ENCODE measurements at regions not wholly inside any gene's neighbourhood (a gene's known extent, or its start where the extent isn't known, plus 50 kb on each side); places are given as distances from the start of the nearest gene placed in this dataset.
A peak's percentile ranks its signal among the peaks of the same experiment; 100 is the strongest.

DNA sequence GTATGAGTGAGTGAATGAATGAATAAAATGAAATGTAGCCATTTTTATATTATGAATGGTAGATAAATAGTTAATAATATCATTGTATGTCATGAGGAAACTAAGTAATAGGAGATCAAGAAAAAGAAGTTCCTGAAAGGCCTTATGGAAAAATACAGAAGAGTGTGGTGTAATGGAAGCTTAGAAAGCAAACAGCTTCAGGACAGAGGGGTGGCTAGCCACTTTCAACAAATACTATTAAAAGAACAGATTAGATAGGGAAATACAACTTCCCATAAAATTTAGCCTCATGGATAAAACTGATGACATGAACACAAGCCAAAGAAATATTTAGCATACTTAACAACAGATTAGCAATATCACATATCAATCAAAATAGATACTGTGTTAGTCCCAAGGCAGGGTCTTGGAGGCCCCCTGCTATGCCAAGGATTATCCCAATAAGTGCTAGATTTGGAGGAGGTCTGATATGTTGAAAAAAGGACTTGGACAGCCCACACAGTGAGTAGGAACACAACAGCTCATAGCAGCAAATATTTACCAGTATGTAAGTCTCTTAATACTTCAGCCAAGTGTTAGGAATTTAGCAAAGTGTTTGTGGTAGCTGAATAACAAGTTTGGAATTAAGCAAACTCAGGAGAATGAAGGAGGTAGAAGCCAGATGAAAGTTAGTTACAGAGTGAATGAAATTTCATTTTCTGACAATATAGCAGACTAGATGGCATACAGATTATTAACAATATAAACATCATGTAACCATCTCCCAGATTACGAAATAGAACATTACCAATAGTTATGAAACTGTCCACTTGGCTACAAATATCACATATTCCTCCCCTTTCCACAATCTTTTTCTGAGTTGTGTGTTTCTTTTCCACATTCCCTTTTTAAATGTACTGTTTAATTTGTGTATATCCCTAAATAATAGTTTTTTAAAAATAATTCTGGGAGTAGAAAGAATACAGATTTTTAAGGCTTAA is 1632.0 kb downstream of the PCDH9 start:
- no peaks in the 10 kb centered on the region for H3K79me1 ChIP-seq (ENCODE audit: low read depth in 1 of 2, low read length in 2 of 2)
- no peak overlapping the region for H3K4ac ChIP-seq (ENCODE audit: low read depth, low read length)

More for the DNA sequence above, 1632.0 kb downstream of the PCDH9 start:
- ChIA-PET CTCF (no interaction called here), POLR2A (ENCODE audit: unreplicated experiment) (no interaction called here)
- H3K27me3 ChIP-seq (ENCODE audit: control insufficient read depth, insufficient read depth, low read length): no peaks in the 10 kb centered on the region
- dilution Hi-C loops (cut with HindIII; ENCODE audit: low sequenced_read_pairs, unreplicated experiment) (no loop called here), intact Hi-C loops (cut with micrococcal nuclease) (no loop called here), in situ Hi-C loops (cut with MboI; ENCODE audit: low sequenced_read_pairs) (no loop called here)
- H3K9ac ChIP-seq (ENCODE audit: low read depth, low read length): no peak overlapping the region
- no peak overlapping the region for H2AK5ac ChIP-seq (ENCODE audit: low read depth, low read length)
- ATAC-seq (ENCODE audit: low read depth) (peak; percentile 68), DNase-seq (peak; percentile 63)
- no peaks in the 10 kb centered on the region for H3K9me3 ChIP-seq (ENCODE audit: control insufficient read depth, insufficient read depth, low read length)
- H2BK15ac ChIP-seq (ENCODE audit: low read depth, low read length): no peak overlapping the region
- peak overlapping the region; percentile 56; the same call in 1 of the 2 replicates for H3K4me2 ChIP-seq (ENCODE audit: low read depth, low read length)
- no peak overlapping the region for H4K5ac ChIP-seq (ENCODE audit: low read depth, low read length)
- no peaks in the 10 kb centered on the region for H3K9me1 ChIP-seq (ENCODE audit: insufficient read depth, low read length)
- BruUV-seq (replicated peaks): no TSS peak
- no peak overlapping the region for H4K8ac ChIP-seq (ENCODE audit: low read depth in 2 of 2, low read length in 2 of 2)
- WGBS, 2 experiments (ENCODE audit: extremely low coverage in 2 of 2, insufficient read length in 1 of 2): no CpG with 5 or more reads among the region's 1 CpG
- H4K91ac ChIP-seq (ENCODE audit: insufficient read depth, low read depth, low read length): no peak overlapping the region
- no peak overlapping the region for H2BK20ac ChIP-seq (ENCODE audit: low read depth, low read length)
- H3K36me3 ChIP-seq (ENCODE audit: control insufficient read depth, insufficient read depth, low read length): no peaks in the 10 kb centered on the region
- H3K14ac ChIP-seq (replicated peaks; ENCODE audit: low read depth, low read length): no peak overlapping the region
- no peak overlapping the region for H3K4me3 ChIP-seq (ENCODE audit: insufficient read depth, low read depth, low read length)
- no peak overlapping the region for H3K18ac ChIP-seq (ENCODE audit: low read depth, low read length)
- no peak overlapping the region for H2AK9ac ChIP-seq (replicated peaks; ENCODE audit: low read depth, low read length, poor library complexity)
- H4K20me1 ChIP-seq (ENCODE audit: insufficient read depth, low read length): no peaks in the 10 kb centered on the region
- H3K4me1 ChIP-seq (ENCODE audit: control insufficient read depth, insufficient read depth, low read length): no peaks in the 10 kb centered on the region
- H3K56ac ChIP-seq (ENCODE audit: extremely low read depth, insufficient read depth, low read length): no peak overlapping the region
- no peak overlapping the region for H3K23ac ChIP-seq (ENCODE audit: low read depth, low read length)
- TF ChIP-seq MAFK (IDR thresholded peaks at IDR 0.05; ENCODE audit: low read depth, low read length): no peak
- peak; percentile 70 for TF ChIP-seq CEBPB (IDR thresholded peaks at IDR 0.05; ENCODE audit: low read depth, low read length)
- TF ChIP-seq RAD21 (IDR thresholded peaks at IDR 0.05; ENCODE audit: low read length): no peak
- H2BK5ac ChIP-seq (ENCODE audit: low read depth, low read length, poor library complexity, severe bottlenecking): no peak overlapping the region
- H3K27ac ChIP-seq (ENCODE audit: insufficient read depth, low read length): no peak overlapping the region
- H2AFZ ChIP-seq (replicated peaks; ENCODE audit: low read length, poor library complexity): no peak overlapping the region
- no peak overlapping the region for H2BK120ac ChIP-seq (ENCODE audit: low read depth, low read length)
